Left ventricle myocardium superior (tissue), 1 donor: ENCODE measurements at regions not wholly inside any gene's neighbourhood (a gene's known extent, or its start where the extent isn't known, plus 50 kb on each side); places are given as distances from the start of the nearest gene placed in this dataset.

Experiments
- ATAC-seq: fragments of 200-7000 bp; cut with Tn5 transposase; one replicate; pipeline ENCODE4 v1.9.1; 2020; ENCODE audit warnings: mild to moderate bottlenecking, moderate library complexity
- DNase-seq: peaks from one replicate; pipeline ENCODE4 v3.0.0-alpha.2; 2020
- intact Hi-C: fragments of 100-400 bp; cut with micrococcal nuclease; formaldehyde crosslinking; loops from one replicate; pipeline ENCODE4 v1.11.0; 2022
- donor health status: DM: no; HTN: yes; CAD: no; lungs with severe emphysema.

DNA sequence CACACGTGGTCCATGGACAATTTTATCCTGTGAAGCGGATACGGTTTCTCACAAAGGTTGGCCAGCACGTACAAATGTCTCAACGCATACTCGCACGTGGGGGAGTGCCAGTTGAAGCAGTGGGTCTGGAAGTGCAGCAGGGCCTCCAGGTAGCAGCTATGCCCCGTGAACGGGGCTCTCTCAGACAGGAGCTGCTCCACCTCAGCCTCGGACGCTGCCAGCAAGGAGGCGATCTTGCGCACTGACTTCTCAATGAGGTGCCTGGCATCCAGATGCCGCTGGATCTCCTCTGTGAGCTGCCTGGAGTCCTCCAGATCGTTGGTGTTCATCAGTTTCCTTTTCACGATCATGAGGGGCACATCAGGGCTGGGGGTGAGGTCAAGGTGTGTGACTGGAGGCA is 2272.0 kb downstream of the PCDH9 start:
- DNase-seq (no peak), ATAC-seq (no peak)
- intact Hi-C loops: no loop called here

GRCh38 chr13:64938660-64939059 is 2291.5 kb downstream of the PCDH9 start:
- intact Hi-C loops: no loop called here
- ATAC-seq (no peak), DNase-seq (no peak)

- ATAC-seq (no peak), DNase-seq (no peak)
- intact Hi-C loops: no loop called here
Observed at GRCh38 chr13:64937302-64937701, 2292.8 kb downstream of the PCDH9 start.

- ATAC-seq: no peak
- intact Hi-C loops: no loop called here
- no peak for DNase-seq
Observed at GRCh38 chr13:64936879-64937278, 2293.3 kb downstream of the PCDH9 start.

- no peak for ATAC-seq
- intact Hi-C loops: no loop called here
- no peak for DNase-seq
Observed at GRCh38 chr13:64935441-64935840, 2294.7 kb downstream of the PCDH9 start.

- ATAC-seq (no peak), DNase-seq (no peak)
- intact Hi-C loops: no loop called here
Observed at GRCh38 chr13:64934569-64935362, 2295.4 kb downstream of the PCDH9 start.

DNA sequence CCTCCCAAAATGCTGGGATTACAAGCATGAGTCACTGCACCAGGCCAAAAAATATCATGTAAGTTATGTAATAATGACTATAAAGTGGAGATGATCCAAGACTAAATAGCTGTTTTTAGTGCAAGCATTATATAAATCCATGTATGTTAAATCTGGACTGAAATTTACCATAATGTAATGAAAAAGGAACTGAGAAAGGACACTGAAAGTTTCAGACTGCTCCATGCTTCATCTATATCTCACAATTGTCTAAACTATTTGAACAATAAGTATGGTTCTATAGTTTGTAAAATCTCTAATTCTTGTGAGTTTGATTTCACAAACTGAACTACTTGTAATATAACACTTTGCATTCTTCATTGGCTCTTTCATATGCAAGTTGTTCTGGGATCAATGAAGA is 2299.5 kb downstream of the PCDH9 start:
- intact Hi-C loops: no loop called here
- ATAC-seq (no peak), DNase-seq (no peak)

GRCh38 chr13:64928696-64929499 is 2301.2 kb downstream of the PCDH9 start:
- no peak for ATAC-seq
- intact Hi-C loops: no loop called here
- no peak for DNase-seq

DNA sequence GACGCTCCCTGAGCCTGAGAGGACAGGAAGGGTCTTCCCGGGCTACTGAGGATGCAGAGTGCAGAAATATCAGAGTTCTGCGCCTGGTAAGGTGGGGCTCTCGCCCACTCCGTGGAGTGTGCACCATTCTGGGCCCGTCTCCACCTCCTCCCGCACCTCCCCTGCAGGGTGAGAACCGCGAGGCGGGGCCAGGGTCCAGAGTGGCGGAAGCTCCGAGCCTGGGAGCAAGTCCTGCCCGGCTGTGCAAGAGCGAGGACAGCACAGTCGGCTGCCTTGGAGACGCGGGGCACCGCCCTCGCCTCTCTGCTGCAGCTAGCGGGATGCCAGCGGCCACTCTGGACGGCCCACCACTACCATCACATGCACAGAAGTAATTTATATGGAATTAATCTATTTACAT is 2304.4 kb downstream of the PCDH9 start:
- intact Hi-C loops: no loop called here
- DNase-seq: peak; percentile 21

GRCh38 chr13:64925284-64925683 is 2304.9 kb downstream of the PCDH9 start:
- ATAC-seq: no peak
- DNase-seq: no peak
- intact Hi-C loops: no loop called here

More for the DNA sequence above, 2304.4 kb downstream of the PCDH9 start:
- no peak for ATAC-seq

DNA sequence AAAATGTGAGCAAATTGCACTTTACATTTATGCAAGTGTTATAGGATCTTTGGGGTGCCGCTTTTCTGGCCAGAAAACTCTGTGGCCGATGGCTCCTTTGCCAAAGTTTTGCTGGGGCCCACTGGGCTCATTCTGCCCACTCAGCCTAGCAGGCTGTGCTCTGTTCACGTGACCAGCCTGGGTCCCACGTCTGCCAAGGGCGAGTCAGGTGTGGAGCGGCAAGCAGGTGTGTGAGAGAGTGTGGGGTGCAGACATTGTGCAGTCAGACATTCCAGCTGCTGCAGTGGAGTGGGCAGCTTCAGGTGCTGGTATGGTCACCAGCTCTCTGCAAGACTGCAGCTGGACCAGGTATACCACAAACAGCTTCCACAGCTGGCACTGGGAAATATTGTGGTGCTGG is 2305.7 kb downstream of the PCDH9 start:
- DNase-seq (no peak), ATAC-seq (no peak)
- intact Hi-C loops: no loop called here

DNA sequence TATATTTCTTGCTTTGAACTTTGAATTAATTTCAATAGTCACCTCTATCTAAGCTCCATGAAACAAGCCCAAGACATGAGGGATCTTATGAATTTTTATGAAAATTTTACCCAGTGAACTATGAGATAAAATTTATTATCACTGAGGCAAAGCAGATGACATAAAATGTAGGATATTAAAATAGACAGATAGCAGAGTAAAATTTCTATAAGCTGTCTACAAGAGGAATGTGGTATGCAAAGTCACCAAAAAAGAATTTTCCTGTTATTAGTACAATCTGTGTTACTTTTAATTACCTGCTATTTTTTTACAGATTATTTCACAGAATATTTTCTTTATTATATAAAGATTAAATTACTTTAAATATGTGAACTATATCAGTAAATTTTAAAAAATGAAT is 2312.6 kb downstream of the PCDH9 start:
- no peak for ATAC-seq
- no peak for DNase-seq
- intact Hi-C loops: no loop called here

- DNase-seq (no peak), ATAC-seq (no peak)
- intact Hi-C loops: no loop called here
Observed at GRCh38 chr13:64912141-64912540, 2318.0 kb downstream of the PCDH9 start.

DNA sequence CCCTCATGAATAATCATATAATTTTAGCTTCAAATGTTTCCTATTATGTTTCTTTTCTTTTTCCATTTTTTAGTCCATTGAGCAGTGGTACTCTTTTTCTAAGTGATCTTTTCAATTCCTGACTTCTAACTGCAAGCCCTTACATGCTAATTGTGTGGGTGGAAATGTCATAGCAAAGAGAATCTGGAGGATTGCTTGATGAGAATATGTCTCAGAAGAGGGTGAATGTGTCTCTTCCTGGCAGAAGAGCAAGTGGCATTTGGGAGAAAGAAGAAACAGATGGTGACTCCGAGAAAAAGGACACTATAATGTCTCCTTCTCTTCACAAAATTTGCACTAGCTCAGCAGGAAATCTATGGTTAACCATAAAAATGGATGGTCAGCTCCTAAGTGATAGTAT is 2320.0 kb downstream of the PCDH9 start:
- DNase-seq: no peak
- intact Hi-C loops: no loop called here
- ATAC-seq: no peak

GRCh38 chr13:64909184-64909583 is 2321.0 kb downstream of the PCDH9 start:
- no peak for ATAC-seq
- no peak for DNase-seq
- intact Hi-C loops: no loop called here

- intact Hi-C loops: no loop called here
- DNase-seq: no peak
- no peak for ATAC-seq
Observed at GRCh38 chr13:64900039-64900438, 2330.1 kb downstream of the PCDH9 start.

DNA sequence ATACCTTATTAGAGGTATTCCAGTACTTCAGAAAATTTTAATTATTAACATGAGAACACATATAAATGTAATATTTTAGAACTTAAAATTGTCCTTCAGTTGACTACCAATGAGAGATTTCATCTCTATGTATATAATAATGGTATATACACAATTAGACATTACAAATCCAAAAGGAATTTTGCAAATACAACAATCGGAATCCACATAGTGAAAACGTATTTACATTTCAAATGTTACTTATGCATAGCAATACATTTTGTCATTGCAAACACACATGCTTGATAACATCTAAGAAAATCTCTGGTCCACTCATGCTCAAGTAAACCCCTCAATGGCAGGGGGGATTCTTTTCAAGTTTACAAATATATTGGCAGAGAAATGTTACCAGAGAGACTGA is 2345.2 kb downstream of the PCDH9 start:
- ATAC-seq: no peak
- intact Hi-C loops: no loop called here
- DNase-seq: no peak

DNA sequence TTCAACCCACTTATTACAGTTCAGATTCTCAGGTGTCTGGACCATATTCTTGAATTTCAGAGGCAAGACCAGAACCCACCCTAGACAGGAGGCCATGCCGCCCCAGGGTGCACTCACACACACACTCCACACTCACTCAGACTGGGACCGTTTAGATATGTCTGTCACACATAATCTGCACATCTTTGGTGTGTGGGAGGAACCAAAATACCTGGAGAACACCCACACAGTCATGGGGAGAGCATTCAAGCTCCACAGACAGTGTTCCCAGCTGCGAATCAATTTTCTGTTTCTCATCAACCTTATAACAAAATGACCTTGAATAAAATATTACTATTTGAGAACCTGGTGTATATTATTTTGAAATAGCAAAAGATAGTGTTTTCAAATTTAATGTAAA is 2353.0 kb downstream of the PCDH9 start:
- DNase-seq (no peak), ATAC-seq (no peak)
- intact Hi-C loops: no loop called here

DNA sequence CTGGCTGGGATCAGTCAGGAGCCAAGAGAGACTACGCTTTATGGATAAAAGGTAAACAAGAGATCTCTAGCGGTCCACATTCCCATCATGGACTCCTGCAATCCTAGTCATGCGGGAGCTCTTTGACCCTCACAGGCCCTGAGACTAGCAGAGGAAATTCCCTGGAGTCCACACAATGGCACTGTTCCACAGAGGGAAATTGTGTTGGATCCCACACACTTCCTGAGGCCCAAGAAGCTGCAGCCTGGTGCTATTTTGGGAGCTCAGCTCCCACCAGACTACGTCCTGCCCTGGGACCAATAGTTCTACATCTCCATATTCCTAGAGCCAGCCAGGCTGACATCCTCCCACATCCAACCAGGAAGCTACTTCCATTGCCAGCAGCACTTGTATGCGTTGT is 2358.4 kb downstream of the PCDH9 start:
- intact Hi-C loops: no loop called here
- DNase-seq: no peak
- ATAC-seq: no peak

DNA sequence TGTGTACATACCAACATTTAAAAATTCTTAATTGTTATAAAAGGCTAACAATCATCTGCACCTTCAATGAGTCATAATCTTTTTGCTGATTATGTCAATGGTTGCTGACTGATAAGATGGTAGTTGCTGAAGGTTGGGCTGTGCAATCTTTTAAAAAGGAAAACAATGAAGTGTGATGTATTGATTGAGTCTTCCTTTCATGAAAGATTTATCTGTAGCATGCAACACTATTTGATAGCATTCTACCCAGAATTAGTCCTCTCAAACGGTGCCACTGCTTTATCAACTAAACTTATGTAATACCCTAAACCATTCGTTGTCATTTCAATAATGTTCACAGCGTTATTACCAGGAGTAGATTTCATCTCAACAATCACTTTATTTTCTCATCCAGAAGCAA is 2360.6 kb downstream of the PCDH9 start:
- intact Hi-C loops: no loop called here
- ATAC-seq (no peak), DNase-seq (no peak)

DNA sequence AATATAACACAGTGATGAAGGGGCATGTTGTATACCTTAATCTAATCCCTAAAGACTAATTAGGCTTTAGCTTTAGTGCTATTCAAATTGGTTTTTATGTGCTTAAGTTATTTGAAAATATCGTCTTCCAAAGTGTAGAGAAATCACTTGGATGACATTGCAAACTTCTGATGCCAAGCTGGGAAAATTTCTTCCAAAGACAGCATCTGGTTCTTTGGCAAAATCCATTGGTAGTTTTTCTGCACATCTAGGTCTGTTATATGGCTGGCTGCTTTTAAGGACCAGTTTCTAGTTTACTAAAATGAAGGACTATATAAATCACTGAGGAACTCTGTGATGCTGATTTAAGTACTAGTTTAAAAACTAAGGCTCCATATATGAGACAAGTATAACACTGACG is 2362.3 kb downstream of the PCDH9 start:
- ATAC-seq (no peak), DNase-seq (no peak)
- intact Hi-C loops: no loop called here
